ENCODE measurements at regions not wholly inside any gene's neighbourhood (a gene's known extent, or its start where the extent isn't known, plus 50 kb on each side); places are given as distances from the start of the nearest gene placed in this dataset.

GRCh38 chr6:74764486-74764885, 441.4 kb downstream of the COL12A1 start:
- Histone ChIP-seq H3K36me3 (ENCODE audit: control insufficient read depth in 2 of 3, insufficient read depth in 3 of 3, low read length in 3 of 3) (no peaks in the 10 kb centered on the region), H3K9me3 (ENCODE audit: control insufficient read depth in 2 of 3, insufficient read depth in 1 of 3, low read length in 3 of 3) (no peaks in the 10 kb centered on the region), H3K27me3 (ENCODE audit: control insufficient read depth, insufficient read depth, low read length) (no peaks in the 10 kb centered on the region), H3K9ac (ENCODE audit: low read length in 3 of 3) (no peak overlapping the region), H3K4me1 (ENCODE audit: control insufficient read depth in 2 of 3, insufficient read depth in 2 of 3, low read depth in 1 of 3, low read length in 3 of 3) (no peaks in the 10 kb centered on the region), H3K27ac (ENCODE audit: low read depth in 2 of 2, low read length in 2 of 2) (no peak overlapping the region), H3K4me3 (ENCODE audit: low read length in 3 of 3) (no peak overlapping the region)
- intact Hi-C loops (cut with DNase I): no loop called here
- DNase-seq (no peak), FAIRE-seq (no peak)
- no peak for TF ChIP-seq CTCF (IDR thresholded peaks at IDR 0.05; ENCODE audit: borderline replicate concordance, extremely low read depth, insufficient read depth)

GRCh38 chr6:74762841-74763240, 443.0 kb downstream of the COL12A1 start:
- H3K9ac ChIP-seq (ENCODE audit: low read length in 3 of 3): no peak overlapping the region
- FAIRE-seq: no peak

GRCh38 chr6:74757813-74758212, 448.0 kb downstream of the COL12A1 start:
- Histone ChIP-seq H3K4me3 (ENCODE audit: low read length in 3 of 3) (no peak overlapping the region), H3K36me3 (ENCODE audit: control insufficient read depth in 2 of 3, insufficient read depth in 3 of 3, low read length in 3 of 3) (no peaks in the 10 kb centered on the region), H3K27me3 (ENCODE audit: control insufficient read depth, insufficient read depth, low read length) (no peaks in the 10 kb centered on the region), H3K9ac (ENCODE audit: low read length in 3 of 3) (no peak overlapping the region), H3K27ac (ENCODE audit: low read depth in 2 of 2, low read length in 2 of 2) (no peak overlapping the region), H3K9me3 (ENCODE audit: control insufficient read depth in 2 of 3, insufficient read depth in 1 of 3, low read length in 3 of 3) (no peaks in the 10 kb centered on the region), H3K4me1 (ENCODE audit: control insufficient read depth in 2 of 3, insufficient read depth in 2 of 3, low read depth in 1 of 3, low read length in 3 of 3) (no peaks in the 10 kb centered on the region)
- no peak for TF ChIP-seq CTCF (IDR thresholded peaks at IDR 0.05; ENCODE audit: borderline replicate concordance, extremely low read depth, insufficient read depth)
- FAIRE-seq (no peak), DNase-seq (no peak)
- intact Hi-C loops (cut with DNase I): no loop called here

More at GRCh38 chr6:74762841-74763240, 443.0 kb downstream of the COL12A1 start:
- H3K4me1 ChIP-seq (ENCODE audit: control insufficient read depth in 2 of 3, insufficient read depth in 2 of 3, low read depth in 1 of 3, low read length in 3 of 3): no peaks in the 10 kb centered on the region
- no peaks in the 10 kb centered on the region for H3K36me3 ChIP-seq (ENCODE audit: control insufficient read depth in 2 of 3, insufficient read depth in 3 of 3, low read length in 3 of 3)
- intact Hi-C loops (cut with DNase I): no loop called here
- no peaks in the 10 kb centered on the region for H3K9me3 ChIP-seq (ENCODE audit: control insufficient read depth in 2 of 3, insufficient read depth in 1 of 3, low read length in 3 of 3)
- TF ChIP-seq CTCF (IDR thresholded peaks at IDR 0.05; ENCODE audit: borderline replicate concordance, extremely low read depth, insufficient read depth): no peak
- no peak overlapping the region for H3K4me3 ChIP-seq (ENCODE audit: low read length in 3 of 3)
- no peak for DNase-seq
- no peak overlapping the region for H3K27ac ChIP-seq (ENCODE audit: low read depth in 2 of 2, low read length in 2 of 2)
- H3K27me3 ChIP-seq (ENCODE audit: control insufficient read depth, insufficient read depth, low read length): no peaks in the 10 kb centered on the region

DNA sequence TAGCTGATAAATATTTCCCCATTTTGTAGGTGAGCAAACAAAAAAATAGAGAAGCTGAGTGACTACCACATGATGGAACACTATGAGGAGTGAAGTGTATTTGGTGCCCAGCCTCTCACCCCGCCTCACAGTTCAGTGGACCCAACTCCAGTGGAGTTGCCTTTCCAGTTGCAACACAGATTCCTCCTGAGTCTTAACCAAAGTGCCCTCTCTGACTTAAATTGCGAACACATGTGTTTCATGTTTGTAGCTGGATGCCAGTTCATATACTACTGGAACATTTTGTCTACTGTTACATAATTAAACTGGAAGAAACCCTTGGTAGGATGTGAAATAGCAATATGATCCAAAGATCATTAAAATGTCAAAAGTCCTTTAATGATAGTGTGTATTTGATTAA, 448.9 kb downstream of the COL12A1 start:
- H3K9me3 ChIP-seq (ENCODE audit: control insufficient read depth in 2 of 3, insufficient read depth in 1 of 3, low read length in 3 of 3): no peaks in the 10 kb centered on the region
- DNase-seq (no peak), FAIRE-seq (no peak)
- intact Hi-C loops (cut with DNase I): no loop called here
- H3K4me3 ChIP-seq (ENCODE audit: low read length in 3 of 3): no peak overlapping the region
- H3K27ac ChIP-seq (ENCODE audit: low read depth in 2 of 2, low read length in 2 of 2): no peak overlapping the region
- no peaks in the 10 kb centered on the region for H3K27me3 ChIP-seq (ENCODE audit: control insufficient read depth, insufficient read depth, low read length)
- no peak overlapping the region for H3K9ac ChIP-seq (ENCODE audit: low read length in 3 of 3)
- no peaks in the 10 kb centered on the region for H3K36me3 ChIP-seq (ENCODE audit: control insufficient read depth in 2 of 3, insufficient read depth in 3 of 3, low read length in 3 of 3)
- TF ChIP-seq CTCF (IDR thresholded peaks at IDR 0.05; ENCODE audit: borderline replicate concordance, extremely low read depth, insufficient read depth): no peak
- H3K4me1 ChIP-seq (ENCODE audit: control insufficient read depth in 2 of 3, insufficient read depth in 2 of 3, low read depth in 1 of 3, low read length in 3 of 3): no peaks in the 10 kb centered on the region
